Fibroblast of skin of left quadriceps (primary cell): ENCODE measurements at regions not wholly inside any gene's neighbourhood (a gene's known extent, or its start where the extent isn't known, plus 50 kb on each side); places are given as distances from the start of the nearest gene placed in this dataset.

Source experiments
- DNase-seq, 2 experiments: peaks; one replicate each; pipeline ENCODE4 v3.0.0-alpha.2; 2013; ENCODE audit warnings: low read depth in 2 of 2

- no peak for DNase-seq
Measured at GRCh38 chr10:113967126-113967525, 76.5 kb upstream of the ADRB1 start.

GRCh38 chr10:113970641-113971040, 73.0 kb upstream of the ADRB1 start:
- DNase-seq = no peak

DNA sequence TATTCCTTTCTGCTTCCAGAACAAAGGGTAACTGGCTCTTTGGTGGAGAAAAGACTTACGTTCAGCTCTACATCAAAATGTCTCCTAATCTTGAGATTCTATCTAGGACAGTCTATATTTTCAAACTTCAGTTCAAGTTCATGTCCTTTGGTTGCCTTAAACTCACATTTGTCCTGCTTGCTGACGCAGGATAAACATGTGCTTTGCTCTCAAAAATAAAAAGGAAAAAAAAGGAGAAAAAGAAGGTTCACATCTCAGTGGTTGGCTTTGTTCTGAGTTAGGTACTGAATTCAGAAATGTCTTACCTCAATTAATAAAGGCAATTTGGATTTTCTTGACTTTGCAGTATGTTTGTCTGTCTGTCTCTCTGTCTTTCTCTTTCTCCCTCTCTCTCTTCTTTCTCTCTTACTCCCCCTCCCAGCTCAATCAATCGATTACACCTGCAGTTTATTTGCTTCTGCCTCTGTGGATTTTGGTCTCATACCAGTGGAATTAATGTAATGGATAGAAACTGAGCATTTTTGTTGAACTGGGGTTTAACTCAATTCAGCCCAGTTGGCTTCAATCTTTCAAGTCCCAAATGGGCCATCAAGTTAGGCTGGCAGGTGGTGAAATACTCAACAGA, 72.2 kb upstream of the ADRB1 start:
- DNase-seq = no peak

DNA sequence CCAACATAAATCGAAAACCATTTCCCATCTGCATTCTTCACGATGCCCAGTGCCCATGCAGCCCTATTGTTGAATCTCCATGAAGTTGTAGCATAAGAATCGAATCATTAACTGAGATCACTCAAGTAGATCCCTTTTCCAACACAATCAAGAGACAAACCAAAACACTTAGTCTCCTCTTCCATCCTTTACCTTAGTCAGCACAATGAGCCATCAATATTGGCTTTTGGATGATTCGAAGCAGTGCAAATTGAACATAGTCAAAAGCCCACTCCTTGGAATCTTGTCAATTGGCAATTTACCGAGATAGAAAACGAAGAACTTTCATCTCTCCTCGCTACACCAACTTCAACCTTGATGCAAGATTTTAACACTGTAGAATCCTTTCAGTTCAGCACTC, 66.5 kb upstream of the ADRB1 start:
- no peak for DNase-seq

GRCh38 chr10:113978802-113979201, 64.9 kb upstream of the ADRB1 start:
- no peak for DNase-seq

- DNase-seq = no peak
Measured at GRCh38 chr10:113979409-113979808, 64.3 kb upstream of the ADRB1 start.

DNA sequence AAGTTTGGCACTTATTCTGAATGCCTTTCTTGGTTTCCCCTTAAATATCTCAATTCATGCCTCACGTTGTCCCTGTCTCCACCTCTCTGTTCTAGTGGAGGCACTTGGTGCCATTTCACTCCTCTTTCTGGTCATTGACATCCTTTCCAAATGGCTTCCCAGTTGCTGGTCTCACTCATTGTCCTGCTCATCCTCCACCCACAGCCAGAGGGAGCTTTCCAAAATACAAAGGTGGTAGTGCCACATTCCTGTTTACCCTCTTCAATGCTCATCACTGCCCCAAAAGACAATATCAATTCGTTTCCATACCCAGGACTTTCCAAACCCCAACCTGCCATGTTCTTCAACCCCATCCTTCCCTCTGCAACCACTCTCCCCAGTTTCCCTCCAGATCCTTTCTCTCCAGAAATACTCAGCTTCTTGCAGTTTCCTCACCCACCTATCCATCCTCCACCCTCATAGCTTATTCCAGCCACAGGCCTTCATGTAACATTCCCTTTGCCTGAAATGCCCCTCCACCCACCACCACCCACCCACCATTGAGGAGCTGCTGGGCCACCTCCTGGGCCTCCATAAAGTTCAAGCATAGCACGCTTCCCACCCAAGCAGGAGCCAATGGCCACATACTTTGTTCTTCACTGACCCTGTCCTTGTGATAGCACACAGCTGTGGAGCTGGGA, 63.1 kb upstream of the ADRB1 start:
- no peak for DNase-seq

GRCh38 chr10:113982296-113982695, 61.4 kb upstream of the ADRB1 start:
- DNase-seq = no peak

DNA sequence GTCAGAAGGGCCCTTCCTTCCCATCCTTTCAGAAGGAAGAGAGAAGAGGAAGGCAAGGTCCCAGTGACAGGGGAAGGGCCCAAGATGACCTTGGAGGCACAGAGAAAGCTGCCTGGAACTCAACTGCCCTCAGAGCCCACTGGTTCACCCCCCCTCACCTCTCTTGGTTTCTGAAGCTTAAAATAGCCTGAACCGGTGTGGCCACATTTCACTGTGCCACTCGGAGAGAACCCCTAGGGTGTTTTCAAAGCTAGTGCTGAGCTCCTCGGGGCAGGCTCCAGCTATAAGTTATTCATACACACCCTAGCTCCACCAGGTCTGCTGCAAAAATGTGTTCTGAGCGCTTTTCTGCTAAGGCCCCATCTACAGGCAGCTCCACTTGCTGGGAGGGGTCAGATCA, 60.9 kb upstream of the ADRB1 start:
- no peak for DNase-seq

- DNase-seq = no peak
Measured at GRCh38 chr10:113983552-113983951, 60.1 kb upstream of the ADRB1 start.

GRCh38 chr10:113985297-113985844, 58.3 kb upstream of the ADRB1 start:
- DNase-seq = no peak

DNA sequence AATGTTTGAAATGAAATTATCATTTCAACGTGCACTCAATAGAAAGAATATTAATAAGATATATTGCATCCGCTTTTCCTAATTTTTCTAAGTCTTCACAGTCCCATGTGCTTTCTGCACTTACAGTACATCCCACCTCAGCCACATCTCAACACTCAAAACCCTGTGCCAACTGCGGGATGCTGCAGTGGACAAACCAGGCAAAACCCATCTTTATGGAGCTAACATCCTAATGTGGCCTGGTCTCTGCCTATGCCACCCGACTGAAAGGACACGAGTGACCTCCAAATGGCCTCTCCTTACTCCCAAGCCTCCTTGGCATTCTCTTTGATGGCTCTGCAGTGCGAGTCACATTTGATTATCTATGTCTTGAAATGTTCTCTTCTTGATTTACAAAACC, 57.4 kb upstream of the ADRB1 start:
- no peak for DNase-seq

- no peak for DNase-seq
Measured at GRCh38 chr10:113987156-113987555, 56.5 kb upstream of the ADRB1 start.

- no peak for DNase-seq
Measured at GRCh38 chr10:113987805-113988204, 55.9 kb upstream of the ADRB1 start.

GRCh38 chr10:113988535-113988934, 55.1 kb upstream of the ADRB1 start:
- DNase-seq = no peak

- peak in 1 of 2 experiments; percentile 3 for DNase-seq
Measured at GRCh38 chr10:113991091-113991860, 52.4 kb upstream of the ADRB1 start.

GRCh38 chr10:113992471-113993011, 51.1 kb upstream of the ADRB1 start:
- DNase-seq = no peak

GRCh38 chr10:113993489-113993991, 50.1 kb upstream of the ADRB1 start:
- DNase-seq = no peak
